HG03354 (cell line): ENCODE measurements at regions not wholly inside any gene's neighbourhood (a gene's known extent, or its start where the extent isn't known, plus 50 kb on each side); places are given as distances from the start of the nearest gene placed in this dataset.

Experiments
- ATAC-seq: cut with Tn5 transposase; IDR thresholded peaks from one replicate; pipeline ENCODE4 v1.9.1; 2021; ENCODE audit warnings: mild to moderate bottlenecking; ENCODE audit not compliant: unreplicated experiment, poor library complexity, severe bottlenecking

DNA sequence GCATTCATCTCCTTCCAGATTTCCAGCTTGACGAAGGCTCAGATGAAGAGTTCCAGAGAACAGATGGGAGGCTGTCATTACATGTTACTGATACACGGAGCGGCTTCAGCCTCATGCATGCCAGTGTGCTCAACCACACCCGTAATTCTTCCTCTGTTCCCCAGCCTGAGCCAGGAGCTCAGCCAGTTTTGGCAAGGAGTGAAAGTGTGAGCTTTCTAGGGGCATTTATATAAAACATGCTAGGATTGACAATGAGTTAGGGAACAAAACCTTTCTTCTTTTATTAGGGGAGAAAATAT, 290.4 kb upstream of the PLXNA2 start:
- no peak for ATAC-seq

DNA sequence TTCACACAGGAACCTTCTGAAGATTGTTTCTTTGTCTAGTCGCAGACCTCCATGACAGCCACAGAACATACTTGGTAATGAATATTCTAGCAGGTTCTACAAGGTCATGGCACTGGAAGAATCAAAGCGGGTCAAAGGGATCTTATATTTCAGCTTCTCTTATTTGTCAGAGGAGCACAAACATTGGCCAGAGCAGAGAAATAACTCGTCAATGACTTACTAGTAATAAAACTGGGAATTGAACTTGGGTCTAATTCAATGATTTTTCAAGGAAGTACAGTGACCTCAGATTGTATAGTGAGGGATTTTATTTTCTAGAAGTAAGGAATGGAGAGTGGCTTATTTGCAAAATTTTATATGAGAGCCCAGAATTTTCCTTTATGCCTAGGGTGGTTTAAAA, 290.8 kb upstream of the PLXNA2 start:
- ATAC-seq, result no peak

DNA sequence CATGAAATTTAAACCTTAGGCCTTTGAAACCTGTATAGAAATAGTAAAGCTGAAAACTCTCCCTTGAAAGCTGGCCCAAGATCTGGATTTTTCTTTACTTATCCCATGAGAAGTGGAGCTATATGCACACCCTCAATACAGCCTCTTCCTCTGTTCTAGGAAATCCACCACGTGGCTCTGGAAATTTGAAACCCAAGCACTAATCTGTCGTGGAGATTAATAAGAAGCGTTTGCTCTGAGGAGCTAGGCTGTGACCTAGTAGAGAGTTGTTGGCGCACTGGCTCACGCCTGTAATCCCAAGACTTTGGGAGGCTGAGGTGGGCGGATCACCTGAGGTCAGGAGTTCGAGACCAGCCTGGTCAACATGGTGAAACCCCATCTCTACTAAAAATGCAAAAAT, 291.3 kb upstream of the PLXNA2 start:
- no peak for ATAC-seq

- no peak for ATAC-seq
These were observed 292.0 kb upstream of the PLXNA2 start for GRCh38 chr1:208536212-208536611.

- no peak for ATAC-seq
These were observed 293.0 kb upstream of the PLXNA2 start for GRCh38 chr1:208537198-208537597.

DNA sequence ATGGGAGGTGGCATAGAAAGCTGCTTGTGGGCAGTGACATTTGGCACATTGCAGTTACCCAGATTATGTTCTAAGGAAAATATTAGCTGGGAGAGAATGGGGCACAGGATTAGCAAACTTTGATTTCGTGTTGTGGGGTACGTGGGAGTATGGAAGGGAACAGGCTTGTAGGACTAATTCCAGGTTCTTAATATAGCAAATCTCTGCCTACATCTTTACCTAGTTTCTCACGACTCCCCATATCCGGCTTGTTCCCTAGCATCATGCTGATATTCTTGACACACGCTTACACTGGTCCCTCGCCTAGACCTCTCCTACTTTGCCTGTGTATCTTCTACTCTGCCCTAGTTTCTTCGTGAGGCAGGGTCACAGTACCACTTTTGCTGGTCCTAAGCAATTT, 293.9 kb upstream of the PLXNA2 start:
- ATAC-seq, result no peak

- ATAC-seq, result no peak
These were observed 294.4 kb upstream of the PLXNA2 start for GRCh38 chr1:208538587-208538986.

DNA sequence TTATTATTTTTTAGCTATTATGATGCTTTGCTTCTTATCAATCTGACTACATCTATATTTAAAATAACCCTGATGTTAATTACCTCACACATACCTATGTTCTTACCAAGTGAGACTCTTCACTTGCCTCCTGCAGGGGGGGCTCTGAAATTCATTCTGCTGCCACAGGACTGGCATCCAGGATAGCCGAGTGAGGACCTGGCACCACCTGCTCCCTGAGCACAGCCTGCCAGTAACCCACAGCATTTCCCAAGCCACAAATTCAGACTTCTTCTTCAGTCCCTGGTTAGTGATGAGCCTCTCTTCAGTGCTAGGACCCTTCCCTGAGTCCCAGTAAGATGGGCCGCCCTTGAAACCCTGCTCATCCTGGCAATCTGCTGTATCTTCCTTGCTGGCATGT, 296.5 kb upstream of the PLXNA2 start:
- no peak for ATAC-seq

DNA sequence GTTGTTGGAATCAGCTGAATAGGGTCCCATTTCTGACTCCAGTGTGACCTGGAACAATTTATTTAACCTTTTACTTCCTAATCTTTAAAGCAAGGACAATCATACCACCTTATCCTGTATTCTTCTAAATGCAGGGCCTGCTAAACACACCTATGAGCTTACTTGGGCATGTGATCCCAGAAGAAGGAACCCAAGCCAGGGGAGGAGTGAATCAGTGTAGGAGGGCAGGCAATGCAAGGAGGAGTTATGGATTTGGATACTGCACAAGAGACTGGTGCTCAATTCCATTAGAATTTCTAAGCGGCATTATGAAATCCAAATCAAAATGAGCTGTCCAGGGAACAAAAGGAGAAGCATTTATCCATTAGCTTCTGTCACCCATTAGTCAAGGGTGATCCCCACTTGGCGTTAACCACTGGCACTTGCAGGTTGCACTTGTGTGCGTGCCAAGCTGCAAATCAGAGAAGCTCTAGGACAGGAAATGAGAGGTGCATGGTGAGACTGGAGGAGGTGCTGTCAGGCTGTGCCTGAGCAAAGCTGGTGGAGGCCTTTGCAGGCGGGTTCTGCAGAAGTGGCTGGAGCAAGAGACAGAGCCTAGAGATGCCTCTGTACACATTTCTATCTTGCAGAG, 297.2 kb upstream of the PLXNA2 start:
- ATAC-seq, result no peak

DNA sequence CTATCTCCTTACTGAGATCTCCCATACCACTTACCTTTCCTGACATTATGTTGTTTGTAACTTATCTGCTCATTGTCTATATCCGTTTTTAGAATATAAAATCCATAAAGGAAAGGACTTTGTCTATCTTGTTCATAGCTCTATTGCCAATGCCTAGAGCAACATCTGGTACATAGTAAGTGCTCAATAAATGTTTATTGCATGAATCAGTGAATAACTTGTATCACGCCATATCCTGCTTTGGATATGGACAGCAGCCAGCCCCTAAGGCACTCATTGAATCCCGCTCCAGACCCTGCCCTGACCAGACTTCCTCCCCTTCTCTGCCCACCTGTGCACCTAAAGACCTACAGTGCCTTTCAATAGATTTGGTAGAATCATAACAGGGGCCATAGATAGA, 298.1 kb upstream of the PLXNA2 start:
- no peak for ATAC-seq

DNA sequence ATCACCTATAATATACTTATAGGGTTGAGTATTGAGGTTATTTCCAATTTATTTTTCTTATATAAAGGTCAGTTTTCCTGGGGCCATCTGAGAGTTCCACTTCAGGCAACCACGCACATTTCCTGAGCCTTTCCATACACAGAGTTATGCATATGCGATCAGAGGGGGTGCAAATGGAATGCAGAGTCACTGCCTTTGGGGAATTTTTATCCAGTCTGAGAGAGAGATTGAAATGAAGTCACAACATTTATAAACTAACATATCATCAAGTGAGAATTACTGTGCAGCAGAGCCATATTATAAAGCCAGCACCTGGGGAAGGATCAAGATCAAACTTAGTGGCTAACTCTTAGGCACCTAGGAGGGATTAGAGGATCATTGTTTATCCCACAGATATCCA, 299.9 kb upstream of the PLXNA2 start:
- ATAC-seq, result no peak

- no peak for ATAC-seq
These were observed 300.6 kb upstream of the PLXNA2 start for GRCh38 chr1:208544794-208545193.

- no peak for ATAC-seq
These were observed 306.8 kb upstream of the PLXNA2 start for GRCh38 chr1:208551024-208551423.

DNA sequence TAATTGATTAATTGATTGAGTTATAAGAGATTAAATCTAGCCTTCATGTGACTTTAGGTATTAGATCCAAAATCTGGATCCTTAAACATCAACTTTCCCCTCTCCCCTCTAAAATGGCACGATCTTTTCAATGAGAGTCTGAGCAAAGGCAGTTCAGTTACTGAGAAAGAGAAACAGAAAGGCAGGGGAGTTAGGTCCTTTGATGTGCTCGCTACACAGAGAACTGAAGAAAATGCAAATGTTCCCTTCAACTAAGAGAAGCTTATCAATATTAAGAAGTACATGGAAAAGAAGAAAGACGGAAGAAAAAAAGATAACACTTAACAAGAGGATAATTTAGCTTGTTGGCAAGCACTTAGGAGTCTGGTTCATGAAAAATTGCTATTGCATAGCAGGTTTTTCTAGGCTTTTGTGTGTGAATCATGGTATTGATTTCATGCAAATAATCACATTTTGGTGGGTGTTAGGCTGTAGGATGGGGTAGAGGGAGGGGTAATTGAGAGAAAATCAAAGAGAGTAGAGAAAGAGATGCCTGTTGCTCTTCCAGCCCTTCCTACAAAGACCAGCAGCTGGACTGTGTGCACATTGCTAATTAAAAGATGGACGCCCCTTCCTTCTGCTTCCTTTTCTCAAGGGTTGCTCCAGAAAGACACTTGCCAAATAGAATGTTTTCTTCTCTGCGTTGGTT, 307.6 kb upstream of the PLXNA2 start:
- ATAC-seq, result no peak

GRCh38 chr1:208552928-208553327, 308.7 kb upstream of the PLXNA2 start:
- ATAC-seq, result no peak

- ATAC-seq, result no peak
These were observed 312.3 kb upstream of the PLXNA2 start for GRCh38 chr1:208556461-208556860.

GRCh38 chr1:208557046-208557722, 313.0 kb upstream of the PLXNA2 start:
- no peak for ATAC-seq

DNA sequence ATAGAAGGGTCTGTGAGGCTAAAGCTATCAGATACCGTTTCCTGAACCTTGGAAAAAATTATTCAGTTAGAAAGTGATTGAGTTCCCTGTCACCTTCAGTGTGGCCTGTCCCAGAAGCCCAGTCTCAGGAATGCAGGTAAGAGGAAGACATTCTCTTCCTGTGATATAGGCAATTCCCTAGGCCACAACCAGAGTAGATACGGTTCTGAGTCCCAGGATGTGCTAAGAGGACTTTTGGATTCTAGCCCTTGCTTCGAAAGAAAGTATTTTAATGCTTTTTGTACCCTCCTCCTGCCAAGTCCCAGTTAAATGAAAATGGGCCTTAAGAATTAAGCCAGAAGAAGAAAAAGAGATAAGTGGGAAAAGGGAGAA, 313.5 kb upstream of the PLXNA2 start:
- ATAC-seq, result no peak

DNA sequence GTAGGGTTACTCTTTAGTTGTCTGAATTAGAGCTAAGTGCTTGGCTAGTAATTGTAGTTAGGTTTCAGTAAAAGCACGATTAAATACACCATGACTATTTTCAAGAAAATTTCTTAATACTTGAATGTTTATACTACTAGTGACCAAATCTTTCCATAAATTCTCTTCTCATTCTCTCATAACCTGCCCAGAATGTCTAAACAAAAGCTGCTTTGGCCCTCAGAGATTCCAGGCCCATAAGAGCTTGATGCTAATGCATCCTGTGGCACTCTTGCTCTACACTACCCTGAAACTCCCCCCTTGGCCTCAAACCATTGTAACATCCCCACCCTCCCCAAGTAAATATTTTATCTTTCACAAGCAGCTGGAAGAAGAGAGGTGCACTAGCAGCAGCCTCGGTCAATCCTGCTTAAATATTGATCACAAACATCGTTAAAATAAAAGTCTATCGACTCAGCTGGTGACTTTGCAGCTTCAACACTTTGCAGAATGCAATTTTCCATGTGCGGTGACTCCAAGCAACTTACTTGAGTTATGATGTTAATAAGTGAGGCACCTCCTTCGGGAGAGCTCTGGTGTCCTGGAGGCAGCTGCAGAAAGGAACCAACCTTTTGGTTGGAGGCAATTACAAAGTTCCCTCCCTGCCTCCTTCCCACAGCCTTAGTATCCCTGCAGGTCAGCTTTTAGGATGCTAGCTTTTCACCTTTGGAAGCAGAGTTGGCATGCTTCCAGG, 315.6 kb upstream of the PLXNA2 start:
- no peak for ATAC-seq

DNA sequence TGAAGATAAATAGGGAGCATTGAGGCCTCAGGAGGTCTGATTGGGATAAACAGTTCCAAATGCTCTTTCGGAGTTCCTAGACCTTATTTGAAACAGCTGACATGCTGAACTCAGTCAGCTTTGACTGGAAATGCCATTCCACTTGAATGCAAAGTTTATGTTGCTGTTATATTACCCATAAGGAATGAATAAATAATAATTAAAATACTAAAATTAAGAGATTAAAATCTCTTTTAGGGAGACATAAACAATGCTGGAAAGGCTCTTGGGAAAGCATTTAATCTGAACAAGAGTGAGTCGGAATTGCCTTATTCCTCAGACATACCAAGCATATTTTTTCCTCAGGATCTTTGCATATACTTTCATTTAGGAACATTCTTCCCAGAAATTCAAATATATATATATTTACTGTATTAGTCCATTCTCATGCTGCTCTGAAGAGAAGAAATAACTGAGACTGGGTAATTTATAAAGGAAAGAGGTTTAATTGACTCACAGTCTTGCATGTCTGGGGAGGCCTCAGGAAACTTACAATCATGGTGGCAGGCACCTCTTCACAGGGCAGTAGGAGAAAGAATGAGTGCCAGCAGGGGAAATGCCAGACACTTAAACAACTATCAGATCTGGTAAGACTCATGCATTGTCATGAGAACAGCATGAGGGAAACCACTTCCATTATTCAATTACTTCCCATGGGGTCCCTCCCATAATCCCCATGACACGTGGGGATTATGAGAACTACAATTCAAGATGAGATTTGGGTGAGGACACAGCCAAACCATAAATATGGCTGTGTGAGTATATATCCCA, 318.2 kb upstream of the PLXNA2 start:
- ATAC-seq, result no peak
